ENCODE measurements at regions not wholly inside any gene's neighbourhood (a gene's known extent, or its start where the extent isn't known, plus 50 kb on each side); places are given as distances from the start of the nearest gene placed in this dataset.

DNA sequence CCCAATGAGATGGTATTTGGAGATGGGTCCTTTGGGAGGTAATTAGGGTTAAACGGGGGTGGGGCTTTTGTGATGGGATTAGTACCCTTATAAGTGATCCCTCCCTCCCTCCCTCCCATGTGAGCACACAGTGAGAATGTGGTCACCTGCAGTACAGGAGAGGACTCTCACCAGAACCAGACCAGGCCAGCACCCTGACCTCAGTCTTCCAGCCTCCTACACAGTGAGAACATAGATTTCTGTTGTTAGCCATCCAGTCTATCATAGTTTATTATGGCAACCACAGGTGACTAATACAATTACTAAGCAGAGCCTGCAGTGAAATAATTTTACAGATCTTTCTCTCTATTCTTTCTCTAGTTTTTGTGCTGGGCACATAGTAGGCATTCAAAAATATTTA is 137.7 kb upstream of the PKDCC start:
- TF ChIP-seq, protein P1, sequence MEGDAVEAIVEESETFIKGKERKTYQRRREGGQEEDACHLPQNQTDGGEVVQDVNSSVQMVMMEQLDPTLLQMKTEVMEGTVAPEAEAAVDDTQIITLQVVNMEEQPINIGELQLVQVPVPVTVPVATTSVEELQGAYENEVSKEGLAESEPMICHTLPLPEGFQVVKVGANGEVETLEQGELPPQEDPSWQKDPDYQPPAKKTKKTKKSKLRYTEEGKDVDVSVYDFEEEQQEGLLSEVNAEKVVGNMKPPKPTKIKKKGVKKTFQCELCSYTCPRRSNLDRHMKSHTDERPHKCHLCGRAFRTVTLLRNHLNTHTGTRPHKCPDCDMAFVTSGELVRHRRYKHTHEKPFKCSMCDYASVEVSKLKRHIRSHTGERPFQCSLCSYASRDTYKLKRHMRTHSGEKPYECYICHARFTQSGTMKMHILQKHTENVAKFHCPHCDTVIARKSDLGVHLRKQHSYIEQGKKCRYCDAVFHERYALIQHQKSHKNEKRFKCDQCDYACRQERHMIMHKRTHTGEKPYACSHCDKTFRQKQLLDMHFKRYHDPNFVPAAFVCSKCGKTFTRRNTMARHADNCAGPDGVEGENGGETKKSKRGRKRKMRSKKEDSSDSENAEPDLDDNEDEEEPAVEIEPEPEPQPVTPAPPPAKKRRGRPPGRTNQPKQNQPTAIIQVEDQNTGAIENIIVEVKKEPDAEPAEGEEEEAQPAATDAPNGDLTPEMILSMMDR (conservative IDR thresholded peaks at IDR 0.05 in 1 of 2, IDR thresholded peaks at IDR 0.05 in 1 of 2; ENCODE audit: extremely low read depth in 1 of 2, insufficient read depth in 1 of 2, low read depth in 1 of 2, low read length in 2 of 2), result no peak
- TF ChIP-seq EZH2 (IDR thresholded peaks at IDR 0.05; ENCODE audit: borderline replicate concordance, low read length), result no peak

Measured in mammary epithelial cell (primary cell).